CD14-positive monocyte (primary cell): ENCODE measurements at regions not wholly inside any gene's neighbourhood (a gene's known extent, or its start where the extent isn't known, plus 50 kb on each side); places are given as distances from the start of the nearest gene placed in this dataset.

Experiments
- DNase-seq, 3 donors: peaks; one replicate each; pipeline ENCODE4 v3.0.0-alpha.2; 2011 to 2022
- H2AFZ ChIP-seq: 2 replicates; pipeline ENCODE4 v1.6.0; 2012; ENCODE audit warnings: mild to moderate bottlenecking, low read depth, low read length, inconsistent platforms; ENCODE audit not compliant: insufficient read depth, poor library complexity, severe bottlenecking
- H3K27ac ChIP-seq, 2 donors: 1 replicate in 1 of 2; 2 replicates in 1 of 2; pipeline ENCODE4 v1.5.1; 2012 to 2013; ENCODE audit warnings: low read length in 2 of 2, control low read depth in 1 of 2, inconsistent platforms in 1 of 2, low read depth in 1 of 2, mild to moderate bottlenecking in 1 of 2
- H3K27me3 ChIP-seq, 2 donors: one replicate each; pipeline versions ENCODE4 v1.6.0 to v1.6.1; 2011 to 2013; ENCODE audit warnings: low read length in 2 of 2; ENCODE audit not compliant: control insufficient read depth in 2 of 2, insufficient read depth in 2 of 2
- H3K36me3 ChIP-seq, 2 donors: replicated peaks in 1 of 2; 1 replicate in 1 of 2; 2 replicates in 1 of 2; pipeline versions ENCODE4 v1.5.1 to v1.6.1; 2012 to 2013; ENCODE audit warnings: low read length in 2 of 2, control low read depth in 1 of 2, inconsistent platforms in 1 of 2, mild to moderate bottlenecking in 1 of 2; ENCODE audit not compliant: insufficient read depth in 2 of 2, control insufficient read depth in 1 of 2
- H3K4me1 ChIP-seq, 2 donors: 1 replicate in 1 of 2; 2 replicates in 1 of 2; pipeline versions ENCODE4 v1.5.1 to v1.6.1; 2012 to 2013; ENCODE audit warnings: low read length in 2 of 2, control low read depth in 1 of 2, inconsistent platforms in 1 of 2, mild to moderate bottlenecking in 1 of 2, moderate library complexity in 1 of 2; ENCODE audit not compliant: insufficient read depth in 2 of 2, control insufficient read depth in 1 of 2
- H3K4me2 ChIP-seq: replicated peaks from 2 replicates; pipeline ENCODE3; 2012; ENCODE audit warnings: low read length, moderate library complexity, mild to moderate bottlenecking; ENCODE audit not compliant: poor library complexity, severe bottlenecking; ENCODE audit errors: extremely low read depth
- H3K4me3 ChIP-seq, 3 experiments: fragments of 200-600 bp in 1 of 3; sonication (generic) in 1 of 3; replicated peaks in 1 of 3; 1 replicate in 2 of 3; 2 replicates in 1 of 3; pipeline ENCODE4 v1.5.1; 2011 to 2013; ENCODE audit warnings: low read length in 3 of 3, mild to moderate bottlenecking in 3 of 3, control low read depth in 2 of 3, low read depth in 2 of 3, inconsistent platforms in 1 of 3, moderate library complexity in 1 of 3
- H3K79me2 ChIP-seq: 2 replicates; pipeline ENCODE4 v1.6.0; 2012; ENCODE audit warnings: mild to moderate bottlenecking, control low read depth, inconsistent platforms, low read length, moderate library complexity; ENCODE audit not compliant: insufficient read depth
- H3K9ac ChIP-seq: 2 replicates; pipeline ENCODE4 v1.6.0; 2017; ENCODE audit warnings: low read length, mild to moderate bottlenecking; ENCODE audit not compliant: insufficient read depth, poor library complexity, severe bottlenecking
- H3K9me3 ChIP-seq, 2 donors: replicated peaks in 1 of 2; 1 replicate in 1 of 2; 2 replicates in 1 of 2; pipeline versions ENCODE4 v1.5.1 to v1.6.1; 2012 to 2013; ENCODE audit warnings: low read length in 2 of 2, control low read depth in 1 of 2; ENCODE audit not compliant: control insufficient read depth in 1 of 2, insufficient read depth in 1 of 2
- H4K20me1 ChIP-seq: 2 replicates; pipeline ENCODE4 v1.6.0; 2012; ENCODE audit warnings: mild to moderate bottlenecking, low read length, control low read depth, moderate library complexity; ENCODE audit not compliant: insufficient read depth
- H3K27ac Mint-ChIP-seq, 7 donors: one replicate each; pipeline ENCODE4 v1.8.0; 2020; ENCODE audit warnings: mild to moderate bottlenecking in 7 of 7, mixed read lengths in 7 of 7, moderate library complexity in 6 of 7, inconsistent platforms in 2 of 7
- H3K27me3 Mint-ChIP-seq, 3 donors: one replicate each; pipeline ENCODE4 v1.8.0; 2021 to 2022; ENCODE audit warnings: low read depth in 3 of 3, mild to moderate bottlenecking in 3 of 3, mixed read lengths in 3 of 3, moderate library complexity in 3 of 3, inconsistent platforms in 1 of 3
- H3K36me3 Mint-ChIP-seq, 2 donors: one replicate each; pipeline ENCODE4 v1.8.0; 2020; ENCODE audit warnings: mixed read lengths in 2 of 2, inconsistent platforms in 1 of 2, mild to moderate bottlenecking in 1 of 2
- H3K4me1 Mint-ChIP-seq: one replicate; pipeline ENCODE4 v1.8.0; 2020; ENCODE audit warnings: mild to moderate bottlenecking, mixed read lengths
- H3K4me3 Mint-ChIP-seq, 2 donors: one replicate each; pipeline ENCODE4 v1.8.0; 2020; ENCODE audit warnings: mild to moderate bottlenecking in 2 of 2, mixed read lengths in 2 of 2, moderate library complexity in 1 of 2
- H3K9me3 Mint-ChIP-seq, 7 donors: one replicate each; pipeline ENCODE4 v1.8.0; 2020 to 2022; ENCODE audit warnings: mixed read lengths in 7 of 7, mild to moderate bottlenecking in 6 of 7, moderate library complexity in 6 of 7, inconsistent platforms in 2 of 7
- WGBS: methylation state at CpG from one replicate; pipeline ENCODE4 v1.1.5; 2013; ENCODE audit warnings: missing lambda C conversion rate; ENCODE audit not compliant: insufficient coverage; 5-methylcytosine and 5-hydroxymethylcytosine counted together
- intact Hi-C, 2 donors: fragments of 100-400 bp; cut with micrococcal nuclease; formaldehyde crosslinking; loops; one replicate each; pipeline versions ENCODE4 v1.15.0 to v1.15.1; 2023
- TF ChIP-seq, protein P1 (sequence below): fragments of 200-600 bp; IDR thresholded peaks from one replicate; pipeline ENCODE4 v1.8.0; 2022; ENCODE audit warnings: antibody characterized with exemption, mild to moderate bottlenecking

DNA sequence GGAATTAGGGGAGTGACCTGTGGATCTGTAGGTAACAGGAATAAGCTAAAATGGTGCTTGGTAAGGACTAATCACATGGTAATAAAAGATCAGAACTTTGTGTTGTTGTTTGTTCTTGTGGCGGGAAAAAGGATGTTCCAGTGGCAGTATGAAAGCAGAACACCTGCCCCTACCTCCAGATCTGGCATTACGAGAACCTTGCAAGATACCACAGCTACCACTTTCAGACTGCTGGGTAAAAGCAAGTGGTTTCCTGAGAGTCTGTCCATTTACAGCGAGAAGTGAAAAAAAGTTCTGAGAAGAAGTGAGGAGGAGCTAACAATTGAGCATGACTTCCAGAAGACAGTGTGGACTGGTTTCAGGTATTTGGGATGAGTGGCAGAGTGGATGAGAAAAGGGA is 252.5 kb downstream of the TLE4 start:
- no peaks in the 10 kb centered on the region for H3K36me3 Mint-ChIP-seq

DNA sequence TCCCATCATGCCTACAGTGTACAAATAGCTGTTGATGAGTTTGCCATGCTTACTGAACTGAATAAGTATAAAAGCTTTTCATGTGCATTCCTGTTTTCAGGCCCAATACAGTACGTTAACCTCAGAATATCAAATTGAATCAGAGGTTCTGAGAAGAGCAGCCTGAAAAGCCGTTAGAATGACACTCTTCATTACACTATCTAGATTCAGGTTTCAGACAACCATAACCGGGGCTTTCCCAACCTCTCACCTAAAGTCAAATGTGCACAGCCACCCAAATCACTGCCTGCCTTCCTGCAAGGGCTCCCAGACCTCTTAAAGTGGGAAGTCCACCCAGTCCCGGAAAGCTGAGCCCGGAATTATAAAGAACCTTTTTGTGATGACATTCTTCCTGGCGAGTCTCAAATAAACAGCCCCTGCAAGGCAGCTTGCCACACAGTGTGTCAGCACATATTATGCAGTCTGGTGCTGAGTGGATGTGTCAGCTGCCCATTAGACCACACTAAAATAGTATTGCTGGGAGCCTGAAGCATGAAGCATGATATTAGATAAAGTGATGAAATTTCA is 245.8 kb downstream of the TLE4 start:
- no peaks in the 10 kb centered on the region for H4K20me1 ChIP-seq
- peaks cover 0 to 3% (median 0%) of the 10 kb centered on the region in 3 donors for H3K27me3 Mint-ChIP-seq
- no peak overlapping the region for H3K4me3 Mint-ChIP-seq
- TF ChIP-seq, protein P1, sequence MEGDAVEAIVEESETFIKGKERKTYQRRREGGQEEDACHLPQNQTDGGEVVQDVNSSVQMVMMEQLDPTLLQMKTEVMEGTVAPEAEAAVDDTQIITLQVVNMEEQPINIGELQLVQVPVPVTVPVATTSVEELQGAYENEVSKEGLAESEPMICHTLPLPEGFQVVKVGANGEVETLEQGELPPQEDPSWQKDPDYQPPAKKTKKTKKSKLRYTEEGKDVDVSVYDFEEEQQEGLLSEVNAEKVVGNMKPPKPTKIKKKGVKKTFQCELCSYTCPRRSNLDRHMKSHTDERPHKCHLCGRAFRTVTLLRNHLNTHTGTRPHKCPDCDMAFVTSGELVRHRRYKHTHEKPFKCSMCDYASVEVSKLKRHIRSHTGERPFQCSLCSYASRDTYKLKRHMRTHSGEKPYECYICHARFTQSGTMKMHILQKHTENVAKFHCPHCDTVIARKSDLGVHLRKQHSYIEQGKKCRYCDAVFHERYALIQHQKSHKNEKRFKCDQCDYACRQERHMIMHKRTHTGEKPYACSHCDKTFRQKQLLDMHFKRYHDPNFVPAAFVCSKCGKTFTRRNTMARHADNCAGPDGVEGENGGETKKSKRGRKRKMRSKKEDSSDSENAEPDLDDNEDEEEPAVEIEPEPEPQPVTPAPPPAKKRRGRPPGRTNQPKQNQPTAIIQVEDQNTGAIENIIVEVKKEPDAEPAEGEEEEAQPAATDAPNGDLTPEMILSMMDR = no peak
- no peak overlapping the region for H3K27ac Mint-ChIP-seq
- no peak overlapping the region for H3K27ac ChIP-seq
- peaks cover 0 to 2% (median 0%) of the 10 kb centered on the region in 7 donors for H3K9me3 Mint-ChIP-seq
- H2AFZ ChIP-seq = no peak overlapping the region
- no peaks in the 10 kb centered on the region for H3K79me2 ChIP-seq
- H3K9me3 ChIP-seq = no peaks in the 10 kb centered on the region
- no peaks in the 10 kb centered on the region for H3K27me3 ChIP-seq
- peaks cover 8% of the 10 kb centered on the region for H3K4me1 Mint-ChIP-seq
- H3K36me3 Mint-ChIP-seq = no peaks in the 10 kb centered on the region
- H3K4me1 ChIP-seq = peaks cover 0 to 3% of the 10 kb centered on the region in 2 donors
- H3K9ac ChIP-seq = no peak overlapping the region
- DNase-seq = no peak
- H3K4me2 ChIP-seq = no peak overlapping the region
- 92% methylated on average over 6 of the region's 6 CpGs for WGBS
- no peaks in the 10 kb centered on the region for H3K36me3 ChIP-seq
- no peak overlapping the region for H3K4me3 ChIP-seq
- intact Hi-C loops = no loop called here

More for the DNA sequence above, 252.5 kb downstream of the TLE4 start:
- Histone ChIP-seq H3K9ac (no peak overlapping the region), H3K4me2 (no peak overlapping the region), H3K4me3 (no peak overlapping the region), H3K27ac (no peak overlapping the region), H4K20me1 (no peaks in the 10 kb centered on the region), H3K9me3 (no peaks in the 10 kb centered on the region), H2AFZ (no peak overlapping the region), H3K36me3 (no peaks in the 10 kb centered on the region), H3K27me3 (no peaks in the 10 kb centered on the region), H3K79me2 (no peaks in the 10 kb centered on the region), H3K4me1 (no peaks in the 10 kb centered on the region)
- peaks cover 0 to 4% (median 3%) of the 10 kb centered on the region in 3 donors for H3K27me3 Mint-ChIP-seq
- no peaks in the 10 kb centered on the region for H3K4me1 Mint-ChIP-seq
- H3K27ac Mint-ChIP-seq = no peak overlapping the region
- WGBS = 90% methylated on average over 1 of the region's 3 CpGs
- H3K9me3 Mint-ChIP-seq = peaks cover 0 to 9% (median 4%) of the 10 kb centered on the region in 7 donors
- TF ChIP-seq, protein P1 = no peak
- intact Hi-C loops = no loop called here
- DNase-seq = no peak
- H3K4me3 Mint-ChIP-seq = no peak overlapping the region
